Effector memory CD8-positive, alpha-beta T cell (primary cell): ENCODE measurements at regions not wholly inside any gene's neighbourhood (a gene's known extent, or its start where the extent isn't known, plus 50 kb on each side); places are given as distances from the start of the nearest gene placed in this dataset.
"Not testable (repeated sequence)": the region's sequence is repeated elsewhere in the genome, so short reads cannot be mapped to it uniquely, and the experiment has no call there.

Source experiments
- ATAC-seq: fragments of 150-1000 bp; cut with Tn5 transposase; replicated peaks from 2 replicates; pipeline ENCODE4 v1.10.0; 2021; ENCODE audit warnings: mild to moderate bottlenecking, moderate library complexity
- DNase-seq, 3 experiments: peaks; one replicate each; pipeline ENCODE4 v3.0.0; 2021
- H3K27ac Mint-ChIP-seq, 2 donors: one replicate each; pipeline ENCODE4 v1.8.0; 2022; ENCODE audit warnings: mild to moderate bottlenecking in 2 of 2, mixed read lengths in 2 of 2, moderate library complexity in 2 of 2
- H3K27me3 Mint-ChIP-seq, 2 donors: one replicate each; pipeline ENCODE4 v1.8.0; 2022; ENCODE audit warnings: mixed read lengths in 2 of 2
- H3K36me3 Mint-ChIP-seq: one replicate; pipeline ENCODE4 v1.8.0; 2022; ENCODE audit warnings: mild to moderate bottlenecking, moderate library complexity, mixed read lengths; ENCODE audit not compliant: insufficient read depth
- H3K4me1 Mint-ChIP-seq, 2 donors: one replicate each; pipeline ENCODE4 v1.8.0; 2022; ENCODE audit warnings: low read depth in 2 of 2, mixed read lengths in 2 of 2
- H3K4me3 Mint-ChIP-seq, 2 donors: one replicate each; pipeline ENCODE4 v1.8.0; 2022; ENCODE audit warnings: mild to moderate bottlenecking in 2 of 2, mixed read lengths in 2 of 2, moderate library complexity in 2 of 2
- H3K9me3 Mint-ChIP-seq, 2 donors: one replicate each; pipeline ENCODE4 v1.8.0; 2022; ENCODE audit warnings: mixed read lengths in 2 of 2

DNA sequence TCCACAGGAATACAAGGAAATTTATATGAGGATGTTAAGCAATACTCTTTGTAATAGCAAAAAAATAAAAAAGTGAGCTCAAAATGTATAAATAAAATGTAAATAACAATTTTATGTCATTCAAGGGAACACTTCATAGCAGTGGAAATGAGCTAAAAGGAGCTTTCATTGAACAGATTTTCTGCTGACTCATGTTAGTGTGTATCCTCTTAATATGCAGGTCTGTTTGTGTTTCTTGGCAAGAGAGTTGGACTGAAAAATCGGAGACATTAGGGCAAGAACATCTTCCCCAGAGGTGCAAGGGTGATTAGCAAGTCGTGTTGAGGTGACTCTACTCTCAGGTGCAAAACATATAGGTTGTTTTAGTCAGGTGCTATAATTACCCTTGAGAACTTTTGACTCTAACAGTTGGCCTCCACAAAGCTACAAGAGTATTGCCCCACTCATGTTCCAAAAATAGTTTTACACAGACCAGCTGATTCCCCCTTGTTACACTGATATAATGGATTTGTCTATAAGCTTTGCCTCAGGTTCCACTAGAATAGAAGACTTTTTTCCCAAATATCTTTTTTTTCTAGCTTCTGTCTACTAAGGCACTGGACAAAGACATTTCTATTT lies 702.9 kb downstream of the TENT5A start:
- H3K27ac Mint-ChIP-seq: no peak overlapping the region
- no peaks in the 10 kb centered on the region for H3K36me3 Mint-ChIP-seq
- H3K4me3 Mint-ChIP-seq: no peak overlapping the region
- ATAC-seq (no peak), DNase-seq (no peak)
- H3K27me3 Mint-ChIP-seq: no peaks in the 10 kb centered on the region
- no peaks in the 10 kb centered on the region for H3K4me1 Mint-ChIP-seq
- H3K9me3 Mint-ChIP-seq: peaks cover 0 to 3% of the 10 kb centered on the region in 2 donors

DNA sequence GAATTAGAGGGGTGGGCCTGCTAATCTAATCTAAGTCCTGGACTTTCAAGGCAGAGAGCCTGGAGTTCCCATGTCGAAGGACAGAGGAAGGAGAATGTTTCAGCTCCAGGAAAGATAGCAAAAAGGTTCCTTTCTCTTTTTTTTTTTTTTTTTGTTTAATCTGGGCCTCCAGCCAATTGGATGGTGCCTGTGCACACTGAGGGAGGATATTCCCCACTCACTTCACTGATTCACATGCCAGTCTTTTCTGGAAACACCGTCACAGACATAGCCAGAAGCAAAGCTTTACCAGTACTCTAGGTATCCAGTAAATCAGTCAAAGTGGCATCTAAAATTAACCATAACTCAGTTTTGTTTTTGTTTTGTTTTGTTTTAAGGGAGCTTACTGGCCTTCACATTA lies 721.1 kb downstream of the TENT5A start:
- Mint-ChIP-seq H3K4me1 (no peaks in the 10 kb centered on the region), H3K9me3 (peaks cover 5 to 13% of the 10 kb centered on the region in 2 donors), H3K36me3 (no peaks in the 10 kb centered on the region), H3K4me3 (no peak overlapping the region), H3K27me3 (no peaks in the 10 kb centered on the region), H3K27ac (no peak overlapping the region)
- DNase-seq: no peak
- ATAC-seq: no peak

DNA sequence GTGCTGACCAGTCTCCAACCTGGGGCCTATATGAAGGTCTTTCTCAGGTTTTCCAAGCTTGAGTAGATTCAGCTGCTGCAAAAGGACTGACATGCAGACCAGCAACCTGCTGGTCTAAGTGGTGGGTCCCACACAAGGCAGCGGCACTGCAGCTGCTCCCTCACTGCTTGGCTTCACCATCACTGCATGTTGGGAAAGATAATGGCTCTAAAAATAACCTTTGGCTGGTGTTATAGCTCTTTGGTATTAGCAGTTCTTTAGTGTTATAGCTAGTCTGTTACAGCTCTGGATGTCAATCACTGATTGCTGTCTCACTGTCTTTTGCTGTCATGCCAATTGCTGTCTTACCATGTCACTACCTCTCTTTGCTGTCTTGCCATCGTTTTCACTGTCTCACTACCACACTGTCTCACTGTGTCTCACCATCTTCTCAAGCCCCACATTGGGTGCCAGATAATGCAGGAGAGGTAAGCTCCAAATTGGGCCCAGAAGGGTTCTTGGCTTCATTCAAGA lies 726.4 kb downstream of the TENT5A start:
- Mint-ChIP-seq H3K27me3 (no peaks in the 10 kb centered on the region), H3K36me3 (no peaks in the 10 kb centered on the region), H3K4me3 (no peak overlapping the region), H3K9me3 (peaks cover 5 to 22% of the 10 kb centered on the region in 2 donors), H3K4me1 (no peaks in the 10 kb centered on the region), H3K27ac (no peak overlapping the region)
- no peak for DNase-seq
- no peak for ATAC-seq

- Mint-ChIP-seq H3K4me3 (no peak overlapping the region), H3K36me3 (no peaks in the 10 kb centered on the region), H3K4me1 (no peaks in the 10 kb centered on the region), H3K27ac (no peak overlapping the region), H3K27me3 (no peaks in the 10 kb centered on the region), H3K9me3 (peaks cover 10 to 16% of the 10 kb centered on the region in 2 donors)
- ATAC-seq (no peak), DNase-seq (no peak)
Observed at GRCh38 chr6:81023709-81024108, 728.8 kb downstream of the TENT5A start.

DNA sequence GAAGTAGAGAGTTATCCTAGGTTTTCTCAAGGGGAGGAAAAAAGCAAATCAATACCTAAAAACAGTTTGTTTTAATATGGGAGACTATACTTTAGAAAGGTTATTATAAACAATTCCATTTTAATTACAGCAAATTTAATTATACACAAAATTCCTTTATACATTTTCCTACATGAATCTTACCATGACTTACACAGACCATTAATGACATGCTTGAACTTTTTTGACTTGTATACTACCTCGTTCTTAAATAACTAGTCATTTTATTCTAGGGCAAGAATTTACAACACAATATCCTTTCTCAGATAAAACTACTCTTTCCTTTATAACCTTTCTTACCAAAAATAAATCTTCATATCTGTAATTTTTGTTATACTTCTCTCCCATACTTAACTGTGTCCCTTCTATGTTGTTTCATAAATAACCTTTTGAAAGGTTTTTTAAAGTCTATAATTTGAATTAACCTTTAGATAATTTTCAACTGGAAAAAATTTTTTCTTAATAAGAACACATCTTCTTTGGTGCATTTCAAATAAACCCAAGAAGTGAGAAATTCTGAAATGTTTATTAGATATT lies 729.4 kb downstream of the TENT5A start:
- Mint-ChIP-seq H3K9me3 (peaks cover 10 to 16% of the 10 kb centered on the region in 2 donors), H3K4me3 (no peak overlapping the region), H3K27me3 (no peaks in the 10 kb centered on the region), H3K36me3 (no peaks in the 10 kb centered on the region), H3K27ac (no peak overlapping the region), H3K4me1 (no peaks in the 10 kb centered on the region)
- DNase-seq (no peak), ATAC-seq (no peak)

DNA sequence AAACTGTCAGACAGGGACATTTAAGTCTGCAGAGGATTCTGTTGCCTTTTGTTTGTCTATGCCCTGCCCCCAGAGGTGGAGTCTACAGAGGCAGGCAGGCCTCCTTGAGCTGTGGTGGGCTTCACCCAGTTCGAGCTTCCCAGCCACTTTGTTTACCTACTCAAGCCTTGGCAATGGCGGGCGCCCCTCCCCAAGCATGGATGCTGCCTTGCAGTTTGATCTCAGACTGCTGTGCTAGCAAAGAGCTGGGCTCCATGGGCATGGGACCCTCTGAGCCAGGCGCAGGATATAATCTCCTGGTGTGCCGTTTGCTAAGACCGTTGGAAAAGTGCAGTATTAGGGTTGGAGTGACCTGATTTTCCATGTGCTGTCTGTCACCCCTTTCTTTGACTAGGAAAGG lies 734.9 kb downstream of the TENT5A start:
- H3K36me3 Mint-ChIP-seq, ATAC-seq, H3K4me1 Mint-ChIP-seq, H3K27me3 Mint-ChIP-seq, H3K4me3 Mint-ChIP-seq, DNase-seq, H3K27ac Mint-ChIP-seq: not testable (repeated sequence)
- peaks cover 17 to 21% of the 10 kb centered on the region in 2 donors for H3K9me3 Mint-ChIP-seq

DNA sequence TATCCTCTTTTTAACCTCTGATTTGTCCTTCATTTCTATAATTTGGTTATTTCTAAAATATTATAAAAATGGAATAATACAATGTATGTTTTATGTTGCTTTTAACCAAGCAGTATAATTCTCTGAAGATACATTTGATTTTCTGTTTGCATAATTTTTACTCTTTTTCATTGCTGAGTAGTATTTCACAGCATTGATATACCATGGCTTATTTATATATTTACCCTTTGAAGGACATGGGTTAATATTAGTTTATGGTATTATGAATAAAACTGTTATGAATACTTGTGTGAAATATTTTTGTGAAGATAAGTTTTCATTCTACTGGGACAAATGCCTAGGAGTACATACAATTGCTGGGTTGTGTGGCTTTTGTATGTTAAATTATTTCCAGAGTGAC lies 748.6 kb downstream of the TENT5A start:
- DNase-seq: no peak
- ATAC-seq: no peak
- no peak overlapping the region for H3K27ac Mint-ChIP-seq

DNA sequence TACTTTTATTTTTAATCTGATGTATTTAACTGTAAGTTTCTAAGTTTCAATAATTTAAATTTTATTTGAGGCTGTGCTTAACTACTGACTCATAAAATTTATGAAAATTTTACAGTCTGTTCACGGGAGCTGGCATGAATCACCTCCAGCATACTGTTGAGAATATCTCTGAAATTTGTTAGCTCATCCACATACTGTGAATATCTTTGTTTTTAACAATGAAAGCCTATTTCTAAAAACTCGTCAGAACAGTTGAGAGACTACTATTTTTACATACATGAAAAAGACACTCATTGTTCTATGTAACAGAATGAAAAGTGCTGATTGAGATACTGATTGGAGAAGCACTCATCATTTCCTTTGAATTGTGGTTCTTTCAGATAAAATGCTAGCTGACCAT lies 749.3 kb downstream of the TENT5A start:
- no peak for ATAC-seq
- no peaks in the 10 kb centered on the region for H3K4me1 Mint-ChIP-seq
- peaks cover 7% of the 10 kb centered on the region in 2 donors for H3K9me3 Mint-ChIP-seq
- no peak overlapping the region for H3K27ac Mint-ChIP-seq
- H3K4me3 Mint-ChIP-seq: no peak overlapping the region
- no peak for DNase-seq
- H3K27me3 Mint-ChIP-seq: no peaks in the 10 kb centered on the region
- H3K36me3 Mint-ChIP-seq: no peaks in the 10 kb centered on the region

More for the DNA sequence above, 748.6 kb downstream of the TENT5A start:
- no peak overlapping the region for H3K4me3 Mint-ChIP-seq
- H3K4me1 Mint-ChIP-seq: no peaks in the 10 kb centered on the region
- H3K36me3 Mint-ChIP-seq: no peaks in the 10 kb centered on the region
- peaks cover 7 to 9% of the 10 kb centered on the region in 2 donors for H3K9me3 Mint-ChIP-seq
- H3K27me3 Mint-ChIP-seq: no peaks in the 10 kb centered on the region

DNA sequence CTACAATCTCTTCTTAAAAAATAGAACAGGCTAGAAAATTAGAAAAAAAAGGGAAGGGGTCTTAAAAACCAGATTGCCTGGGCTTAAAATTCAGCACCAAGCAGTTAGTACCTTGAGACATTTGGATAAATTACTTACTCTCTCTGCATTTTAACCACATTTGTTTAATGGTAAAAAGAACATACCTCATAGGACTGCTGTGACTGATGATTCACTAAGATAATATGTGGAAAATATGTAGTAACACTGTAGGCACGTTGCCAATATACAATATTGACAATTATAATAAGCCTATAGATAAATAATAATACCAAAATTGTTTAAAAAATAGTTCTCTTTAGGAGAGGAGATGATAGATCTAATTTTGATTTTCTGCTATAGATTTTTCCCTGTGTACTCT lies 750.4 kb downstream of the TENT5A start:
- H3K9me3 Mint-ChIP-seq: peaks cover 7% of the 10 kb centered on the region in 2 donors
- no peaks in the 10 kb centered on the region for H3K27me3 Mint-ChIP-seq
- no peak for DNase-seq
- H3K4me1 Mint-ChIP-seq: no peaks in the 10 kb centered on the region
- no peak for ATAC-seq
- H3K27ac Mint-ChIP-seq: no peak overlapping the region
- no peak overlapping the region for H3K4me3 Mint-ChIP-seq
- no peaks in the 10 kb centered on the region for H3K36me3 Mint-ChIP-seq

- ATAC-seq: no peak
- Mint-ChIP-seq H3K36me3 (no peaks in the 10 kb centered on the region), H3K27me3 (no peaks in the 10 kb centered on the region), H3K9me3 (peaks cover 9 to 12% of the 10 kb centered on the region in 2 donors), H3K4me3 (no peak overlapping the region), H3K4me1 (no peaks in the 10 kb centered on the region), H3K27ac (no peak overlapping the region)
- no peak for DNase-seq
Observed at GRCh38 chr6:80991316-80991715, 761.2 kb downstream of the TENT5A start.

DNA sequence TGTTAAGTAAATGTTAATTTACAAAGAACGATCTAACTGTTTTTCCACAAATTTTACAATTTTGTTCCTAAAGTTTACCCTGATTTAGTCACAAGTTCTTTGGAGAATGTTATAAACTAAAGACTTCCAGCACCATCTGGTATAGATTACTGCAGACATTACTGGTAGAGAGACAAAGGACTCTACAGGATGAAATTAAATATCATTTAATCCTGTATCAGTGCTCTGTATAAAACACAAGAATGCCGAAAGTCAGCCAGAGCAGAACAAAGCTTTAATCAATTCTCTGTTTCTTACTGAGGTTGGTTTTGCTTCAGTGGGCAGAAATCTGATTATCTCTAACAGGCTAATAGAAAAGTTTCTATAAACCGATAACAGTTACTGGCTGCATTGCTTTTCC lies 763.6 kb downstream of the TENT5A start:
- Mint-ChIP-seq H3K27me3 (no peaks in the 10 kb centered on the region), H3K9me3 (peaks cover 0 to 4% of the 10 kb centered on the region in 2 donors), H3K4me3 (no peak overlapping the region), H3K27ac (no peak overlapping the region), H3K36me3 (no peaks in the 10 kb centered on the region), H3K4me1 (no peaks in the 10 kb centered on the region)
- DNase-seq (no peak), ATAC-seq (no peak)

GRCh38 chr6:80988286-80988685 lies 764.2 kb downstream of the TENT5A start:
- Mint-ChIP-seq H3K27ac (no peak overlapping the region), H3K36me3 (no peaks in the 10 kb centered on the region), H3K27me3 (no peaks in the 10 kb centered on the region), H3K4me3 (no peak overlapping the region), H3K4me1 (no peaks in the 10 kb centered on the region), H3K9me3 (peaks cover 0 to 6% of the 10 kb centered on the region in 2 donors)
- DNase-seq (no peak), ATAC-seq (no peak)

DNA sequence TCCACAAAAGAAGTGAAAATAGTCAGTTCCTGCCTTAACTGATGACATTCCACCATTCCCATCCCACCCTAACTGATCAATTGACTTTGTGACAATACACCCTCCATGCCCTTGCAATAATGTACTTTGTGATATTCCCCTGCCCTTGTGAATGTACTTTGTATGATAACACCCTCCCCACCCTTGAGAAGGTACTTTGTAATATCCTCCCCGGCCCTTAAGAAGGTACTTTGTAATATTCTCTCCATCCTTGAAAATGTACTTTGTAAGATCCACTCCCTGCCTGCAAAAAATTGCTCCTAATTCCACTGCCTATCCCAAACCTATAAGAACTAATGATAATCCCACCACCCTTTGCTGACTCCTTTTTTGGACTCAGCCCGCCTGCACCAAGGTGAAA lies 771.3 kb downstream of the TENT5A start:
- not testable (repeated sequence) for H3K4me1 Mint-ChIP-seq, DNase-seq, H3K27ac Mint-ChIP-seq, H3K36me3 Mint-ChIP-seq, H3K4me3 Mint-ChIP-seq, H3K27me3 Mint-ChIP-seq, H3K9me3 Mint-ChIP-seq, ATAC-seq

DNA sequence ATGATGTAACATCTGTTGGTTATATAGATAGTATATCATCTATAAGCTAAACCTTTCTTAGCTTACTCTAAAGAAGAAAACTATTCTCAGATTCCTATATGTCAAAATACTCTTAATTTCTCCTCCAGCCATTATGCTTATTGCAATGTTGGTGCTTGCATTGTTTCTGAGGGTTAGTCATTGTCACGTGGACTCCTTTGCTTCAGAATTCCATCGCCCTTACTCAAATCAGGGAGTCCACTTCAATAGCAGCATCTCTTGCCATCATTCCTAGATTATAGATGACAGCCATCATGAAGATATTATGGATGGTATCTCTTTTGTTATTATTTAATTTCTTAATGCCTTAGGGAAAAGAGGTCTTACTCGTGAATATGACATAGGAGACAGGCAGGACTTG lies 776.1 kb downstream of the TENT5A start:
- no peak overlapping the region for H3K27ac Mint-ChIP-seq

More for the DNA sequence above, 776.1 kb downstream of the TENT5A start:
- no peaks in the 10 kb centered on the region for H3K36me3 Mint-ChIP-seq
- no peak for ATAC-seq
- H3K27me3 Mint-ChIP-seq: no peaks in the 10 kb centered on the region
- H3K9me3 Mint-ChIP-seq: peaks cover 4 to 7% of the 10 kb centered on the region in 2 donors
- no peak for DNase-seq
- H3K4me1 Mint-ChIP-seq: no peaks in the 10 kb centered on the region
- H3K4me3 Mint-ChIP-seq: no peak overlapping the region
